Trophoblast cell (in vitro differentiated cells and primary cell): ENCODE measurements at regions not wholly inside any gene's neighbourhood (a gene's known extent, or its start where the extent isn't known, plus 50 kb on each side); places are given as distances from the start of the nearest gene placed in this dataset.

Source experiments
- DNase-seq, 2 donors: peaks; one replicate each; pipeline ENCODE4 v3.0.0-alpha.2; 2016
- H2AFZ ChIP-seq: 2 replicates; pipeline ENCODE4 v1.6.1; 2013; ENCODE audit warnings: low read length, moderate library complexity, mild to moderate bottlenecking; ENCODE audit not compliant: insufficient read depth, poor library complexity
- H2AK5ac ChIP-seq: 2 replicates; pipeline ENCODE4 v1.6.1; 2013; ENCODE audit warnings: mild to moderate bottlenecking, low read length
- H2BK120ac ChIP-seq: 2 replicates; pipeline ENCODE4 v1.6.1; 2013; ENCODE audit warnings: low read length, mild to moderate bottlenecking, moderate library complexity; ENCODE audit not compliant: insufficient read depth, poor library complexity
- H2BK12ac ChIP-seq: 2 replicates; pipeline ENCODE4 v1.6.1; 2013; ENCODE audit warnings: mild to moderate bottlenecking, low read length, moderate library complexity
- H2BK5ac ChIP-seq: 2 replicates; pipeline ENCODE4 v1.6.1; 2013; ENCODE audit warnings: low read length, low read depth, moderate library complexity, mild to moderate bottlenecking; ENCODE audit not compliant: poor library complexity
- H3K14ac ChIP-seq: 2 replicates; pipeline ENCODE4 v1.6.1; 2013; ENCODE audit warnings: mild to moderate bottlenecking, low read length
- H3K18ac ChIP-seq: 2 replicates; pipeline ENCODE4 v1.6.1; 2013; ENCODE audit warnings: mild to moderate bottlenecking, low read length
- H3K23ac ChIP-seq: 2 replicates; pipeline ENCODE4 v1.6.1; 2013; ENCODE audit warnings: low read length
- H3K27ac ChIP-seq: 2 replicates; pipeline ENCODE4 v1.5.1; 2013; ENCODE audit warnings: low read depth, mild to moderate bottlenecking, inconsistent platforms, low read length, moderate library complexity
- H3K27me3 ChIP-seq: 2 replicates; pipeline ENCODE4 v1.6.1; 2013; ENCODE audit warnings: inconsistent platforms, mild to moderate bottlenecking, low read length, moderate library complexity; ENCODE audit not compliant: insufficient read depth
- H3K36me3 ChIP-seq, 2 experiments: 1 replicate in 1 of 2; 2 replicates in 1 of 2; pipeline ENCODE4 v1.6.1; 2013; ENCODE audit warnings: low read length in 2 of 2, mild to moderate bottlenecking in 2 of 2, moderate library complexity in 1 of 2; ENCODE audit not compliant: insufficient read depth in 2 of 2, control insufficient read depth in 1 of 2
- H3K4ac ChIP-seq: 2 replicates; pipeline ENCODE4 v1.6.1; 2013; ENCODE audit warnings: low read depth, mild to moderate bottlenecking, low read length, moderate library complexity
- H3K4me1 ChIP-seq, 2 experiments: 1 replicate in 1 of 2; 2 replicates in 1 of 2; pipeline ENCODE4 v1.6.1; 2013; ENCODE audit warnings: low read length in 2 of 2, mild to moderate bottlenecking in 2 of 2, moderate library complexity in 1 of 2; ENCODE audit not compliant: insufficient read depth in 2 of 2, control insufficient read depth in 1 of 2
- H3K4me2 ChIP-seq: 2 replicates; pipeline ENCODE4 v1.6.1; 2013; ENCODE audit warnings: inconsistent platforms, mild to moderate bottlenecking, low read length, moderate library complexity
- H3K4me3 ChIP-seq: 2 replicates; pipeline ENCODE4 v1.5.1; 2013; ENCODE audit warnings: mild to moderate bottlenecking, low read depth, low read length, inconsistent platforms
- H3K79me1 ChIP-seq: one replicate; pipeline ENCODE4 v1.6.1; 2013; ENCODE audit warnings: low read length
- H3K79me2 ChIP-seq: 2 replicates; pipeline ENCODE4 v1.6.1; 2013; ENCODE audit warnings: low read length, mild to moderate bottlenecking; ENCODE audit not compliant: control insufficient read depth, insufficient read depth, poor library complexity
- H3K9ac ChIP-seq: 2 replicates; pipeline ENCODE4 v1.6.1; 2013; ENCODE audit warnings: mild to moderate bottlenecking, low read length
- H3K9me3 ChIP-seq: 2 replicates; pipeline ENCODE4 v1.6.1; 2013; ENCODE audit warnings: low read depth, mild to moderate bottlenecking, control low read depth, inconsistent platforms, low read length; ENCODE audit not compliant: insufficient read depth
- H4K12ac ChIP-seq: 2 replicates; pipeline ENCODE4 v1.6.1; 2013; ENCODE audit warnings: low read depth, mild to moderate bottlenecking, low read length, moderate library complexity
- H4K8ac ChIP-seq: 2 replicates; pipeline ENCODE4 v1.6.1; 2013; ENCODE audit warnings: low read depth, mild to moderate bottlenecking, low read length, moderate library complexity
- H4K91ac ChIP-seq: one replicate; pipeline ENCODE4 v1.6.1; 2013; ENCODE audit warnings: low read depth, mild to moderate bottlenecking, low read length, moderate library complexity
- WGBS: extraction: QIAGEN DNeasy Blood & Tissue Kit; methylation state at CpG from one replicate; pipeline ENCODE4 v1.1.7; 2013; ENCODE audit warnings: missing lambda C conversion rate; ENCODE audit not compliant: insufficient read length, insufficient coverage; ENCODE audit errors: extremely low coverage; 5-methylcytosine and 5-hydroxymethylcytosine counted together

- Histone ChIP-seq H3K27ac (no peak overlapping the region), H3K4me1 (no peaks in the 10 kb centered on the region), H3K27me3 (no peaks in the 10 kb centered on the region), H3K9me3 (no peaks in the 10 kb centered on the region), H3K14ac (no peak overlapping the region), H3K23ac (no peak overlapping the region), H3K4ac (no peak overlapping the region), H3K18ac (no peak overlapping the region), H3K4me3 (no peak overlapping the region), H2BK12ac (no peak overlapping the region), H3K9ac (no peak overlapping the region), H4K8ac (no peak overlapping the region), H3K79me2 (no peaks in the 10 kb centered on the region), H2AFZ (no peak overlapping the region), H2BK120ac (no peak overlapping the region), H3K79me1 (no peaks in the 10 kb centered on the region), H4K91ac (no peak overlapping the region), H3K36me3 (no peaks in the 10 kb centered on the region), H2AK5ac (no peak overlapping the region), H4K12ac (no peak overlapping the region), H3K4me2 (no peak overlapping the region), H2BK5ac (no peak overlapping the region)
- WGBS: no CpG with 5 or more reads among the region's 1 CpG
- DNase-seq: no peak
These were observed 151.5 kb upstream of the CENPW start for GRCh38 chr6:126188279-126188909.

GRCh38 chr6:126195625-126196236 is 144.2 kb upstream of the CENPW start:
- DNase-seq: no peak
- no peak overlapping the region for H4K12ac ChIP-seq
- H4K8ac ChIP-seq: no peak overlapping the region
- H2BK5ac ChIP-seq: no peak overlapping the region
- no peak overlapping the region for H3K4ac ChIP-seq
- H2BK12ac ChIP-seq: no peak overlapping the region
- no peak overlapping the region for H3K4me2 ChIP-seq
- H2AFZ ChIP-seq: no peak overlapping the region
- H3K18ac ChIP-seq: no peak overlapping the region
- H3K27me3 ChIP-seq: no peaks in the 10 kb centered on the region
- H3K9me3 ChIP-seq: no peaks in the 10 kb centered on the region
- no peak overlapping the region for H3K14ac ChIP-seq
- no peak overlapping the region for H4K91ac ChIP-seq
- no peak overlapping the region for H3K27ac ChIP-seq
- no peaks in the 10 kb centered on the region for H3K4me1 ChIP-seq
- WGBS: no CpG with 5 or more reads among the region's 1 CpG
- H3K23ac ChIP-seq: no peak overlapping the region
- H3K79me1 ChIP-seq: peaks cover 2% of the 10 kb centered on the region
- H3K36me3 ChIP-seq: no peaks in the 10 kb centered on the region
- no peak overlapping the region for H3K9ac ChIP-seq
- no peak overlapping the region for H3K4me3 ChIP-seq
- H2AK5ac ChIP-seq: no peak overlapping the region
- no peak overlapping the region for H2BK120ac ChIP-seq
- no peaks in the 10 kb centered on the region for H3K79me2 ChIP-seq

GRCh38 chr6:126198631-126199030 is 141.3 kb upstream of the CENPW start:
- Histone ChIP-seq H2BK5ac (no peak overlapping the region), H3K79me2 (no peaks in the 10 kb centered on the region), H3K4me2 (no peak overlapping the region), H3K9ac (no peak overlapping the region), H3K14ac (no peak overlapping the region), H3K23ac (no peak overlapping the region), H4K91ac (no peak overlapping the region), H3K9me3 (no peaks in the 10 kb centered on the region), H2BK12ac (no peak overlapping the region), H3K4ac (no peak overlapping the region), H3K4me3 (no peak overlapping the region), H3K36me3 (no peaks in the 10 kb centered on the region), H2AK5ac (no peak overlapping the region), H3K79me1 (peaks cover 2% of the 10 kb centered on the region), H2BK120ac (peak overlapping the region; percentile 46), H3K18ac (no peak overlapping the region), H3K4me1 (no peaks in the 10 kb centered on the region), H4K8ac (no peak overlapping the region), H3K27ac (no peak overlapping the region), H2AFZ (no peak overlapping the region), H3K27me3 (no peaks in the 10 kb centered on the region), H4K12ac (no peak overlapping the region)
- WGBS: no CpG with 5 or more reads among the region's 2 CpGs
- DNase-seq: no peak

GRCh38 chr6:126199466-126199865 is 140.4 kb upstream of the CENPW start:
- no peak overlapping the region for H4K12ac ChIP-seq
- no peak overlapping the region for H3K23ac ChIP-seq
- WGBS: no CpG with 5 or more reads among the region's 1 CpG
- H2BK12ac ChIP-seq: no peak overlapping the region
- H3K27me3 ChIP-seq: no peaks in the 10 kb centered on the region
- H2BK5ac ChIP-seq: no peak overlapping the region
- H3K79me1 ChIP-seq: peaks cover 2% of the 10 kb centered on the region
- no peak overlapping the region for H3K4ac ChIP-seq
- H3K36me3 ChIP-seq: no peaks in the 10 kb centered on the region
- no peak overlapping the region for H2AFZ ChIP-seq
- no peak overlapping the region for H4K91ac ChIP-seq
- no peak overlapping the region for H3K9ac ChIP-seq
- H3K27ac ChIP-seq: no peak overlapping the region
- H3K9me3 ChIP-seq: no peaks in the 10 kb centered on the region
- no peak overlapping the region for H2BK120ac ChIP-seq
- no peak overlapping the region for H4K8ac ChIP-seq
- H3K14ac ChIP-seq: no peak overlapping the region
- no peak overlapping the region for H3K4me3 ChIP-seq
- H3K18ac ChIP-seq: no peak overlapping the region
- H3K4me1 ChIP-seq: no peaks in the 10 kb centered on the region
- no peak for DNase-seq
- no peaks in the 10 kb centered on the region for H3K79me2 ChIP-seq
- no peak overlapping the region for H3K4me2 ChIP-seq
- H2AK5ac ChIP-seq: no peak overlapping the region
